D721Med (cell line): ENCODE measurements at regions not wholly inside any gene's neighbourhood (a gene's known extent, or its start where the extent isn't known, plus 50 kb on each side); places are given as distances from the start of the nearest gene placed in this dataset.

Experiments used
- DNase-seq: peaks from one replicate; pipeline ENCODE4 v3.0.0; 2011; ENCODE audit warnings: low spot score; ENCODE audit not compliant: insufficient read length
- FAIRE-seq: peaks from 2 replicates; lab custom pipeline; 2011; peaks lifted over from hg19 to GRCh38; lab: Jason Lieb, UNC
- CTCF ChIP-seq: IDR thresholded peaks from 2 replicates; pipeline ENCODE4 v1.5.1; 2012; ENCODE audit warnings: mild to moderate bottlenecking, control low read depth; ENCODE audit not compliant: insufficient read depth; ENCODE audit errors: missing control alignments

- FAIRE-seq: no peak
- no peak for DNase-seq
- TF ChIP-seq CTCF: no peak
Measured at GRCh38 chr21:22892028-22892427, 1893.8 kb downstream of the NCAM2 start.

- no peak for TF ChIP-seq CTCF
- FAIRE-seq: no peak
- DNase-seq: no peak
Measured at GRCh38 chr21:22892740-22893139, 1894.5 kb downstream of the NCAM2 start.

GRCh38 chr21:22898051-22898665, 1899.9 kb downstream of the NCAM2 start:
- FAIRE-seq (no peak), DNase-seq (no peak)
- no peak for TF ChIP-seq CTCF

- DNase-seq: no peak
- FAIRE-seq: no peak
- TF ChIP-seq CTCF: no peak
Measured at GRCh38 chr21:22900490-22900889, 1902.3 kb downstream of the NCAM2 start.

GRCh38 chr21:22903851-22904250, 1905.6 kb downstream of the NCAM2 start:
- no peak for TF ChIP-seq CTCF
- no peak for FAIRE-seq
- DNase-seq: no peak

GRCh38 chr21:22904385-22904784, 1906.2 kb downstream of the NCAM2 start:
- no peak for TF ChIP-seq CTCF
- FAIRE-seq: no peak
- DNase-seq: no peak

- DNase-seq (no peak), FAIRE-seq (no peak)
- no peak for TF ChIP-seq CTCF
Measured at GRCh38 chr21:22925032-22925431, 1926.8 kb downstream of the NCAM2 start.
